IPS-NIHi7 (cell line): ENCODE measurements at regions not wholly inside any gene's neighbourhood (a gene's known extent, or its start where the extent isn't known, plus 50 kb on each side); places are given as distances from the start of the nearest gene placed in this dataset.

Experiments
- DNase-seq: peaks from one replicate; pipeline ENCODE4 v3.0.0; 2012; ENCODE audit warnings: mixed read lengths; ENCODE audit errors: extremely low spot score

DNA sequence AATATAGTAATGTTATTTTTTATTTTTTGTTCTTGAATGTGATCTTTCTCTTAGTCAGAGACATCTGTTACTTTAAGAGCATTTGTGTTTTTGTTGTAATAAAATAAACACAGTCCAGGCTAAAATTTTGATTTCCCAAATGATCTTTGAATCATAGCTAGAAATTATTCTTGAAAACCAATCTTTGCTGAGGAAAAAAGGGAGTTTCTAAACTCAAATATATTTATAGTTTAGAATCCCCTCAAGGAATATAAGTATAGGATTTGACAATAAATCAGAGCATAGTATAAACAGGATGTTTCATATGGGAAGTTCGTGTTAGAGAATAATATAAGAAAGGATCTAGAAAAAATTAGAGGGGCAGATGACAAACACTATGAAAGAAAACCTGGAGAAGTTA, 118.8 kb upstream of the ADAMTS19 start:
- DNase-seq: no peak

DNA sequence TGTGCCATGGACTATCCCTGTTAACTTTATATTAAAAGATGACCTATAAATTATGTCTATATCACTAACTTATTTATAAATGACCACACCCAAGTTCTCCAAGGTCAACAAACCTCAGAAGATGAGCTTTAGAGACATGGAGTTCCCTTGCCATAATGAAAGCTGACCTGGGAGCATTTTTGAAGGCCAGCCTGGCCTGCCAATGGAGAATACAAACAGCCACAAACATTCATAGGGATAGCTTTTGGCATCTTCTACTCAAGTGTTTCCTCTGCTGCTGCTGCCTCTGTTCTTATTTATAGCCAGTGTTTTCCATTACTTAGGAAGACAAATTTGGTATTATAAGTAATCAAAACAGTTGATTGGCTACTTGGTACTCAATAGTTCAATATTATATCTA, 117.3 kb upstream of the ADAMTS19 start:
- no peak for DNase-seq

DNA sequence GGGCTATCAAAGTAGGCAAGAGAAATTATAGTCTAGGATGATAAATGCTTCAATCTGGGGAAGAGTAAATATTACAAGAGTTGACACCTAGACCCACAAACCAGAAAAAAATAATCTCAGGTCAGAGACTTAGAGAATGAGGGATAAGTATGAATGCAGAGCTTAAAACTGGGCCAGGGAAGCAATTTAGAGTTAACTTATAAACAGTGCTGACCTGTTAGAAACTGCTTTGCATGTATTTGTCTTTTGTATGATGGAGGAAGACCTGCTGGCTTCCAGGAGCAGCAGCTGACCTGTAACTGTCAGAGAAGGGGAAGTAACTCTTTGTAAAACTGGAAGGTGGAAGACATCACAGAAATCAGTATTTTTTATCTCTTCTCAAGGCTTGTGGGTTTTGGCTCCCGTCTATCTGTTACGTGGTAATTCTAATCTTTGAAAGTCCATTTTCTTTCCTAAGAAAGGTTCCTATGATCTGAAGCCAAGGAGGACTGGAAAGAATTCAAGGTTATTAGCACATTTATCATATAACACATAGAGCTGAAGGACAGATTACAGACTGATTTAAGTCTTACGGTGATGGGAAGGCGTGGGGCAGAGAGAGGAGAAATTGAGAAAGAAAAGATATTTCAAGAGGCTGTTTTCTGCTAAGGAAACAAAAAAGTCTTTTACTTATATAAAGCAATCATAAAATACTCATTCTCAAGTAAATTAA, 114.7 kb upstream of the ADAMTS19 start:
- DNase-seq: no peak

DNA sequence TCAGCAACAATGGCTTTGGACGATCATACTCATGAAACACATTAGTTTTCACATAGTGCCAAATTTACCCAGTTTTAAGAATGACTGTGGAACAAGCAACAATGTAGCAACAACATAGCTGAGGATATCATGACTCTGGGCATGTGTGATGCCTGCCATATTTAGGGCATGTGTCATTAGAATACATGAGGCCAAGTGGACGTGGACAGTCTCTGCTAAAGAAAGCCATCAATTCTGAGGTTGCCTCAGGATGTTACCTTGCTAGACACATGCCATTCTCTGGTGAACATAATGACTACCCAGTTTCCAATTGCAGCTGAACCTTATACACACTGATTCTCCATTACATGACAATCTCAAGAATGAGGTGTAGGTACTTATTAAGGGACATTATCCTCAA, 103.3 kb upstream of the ADAMTS19 start:
- no peak for DNase-seq

DNA sequence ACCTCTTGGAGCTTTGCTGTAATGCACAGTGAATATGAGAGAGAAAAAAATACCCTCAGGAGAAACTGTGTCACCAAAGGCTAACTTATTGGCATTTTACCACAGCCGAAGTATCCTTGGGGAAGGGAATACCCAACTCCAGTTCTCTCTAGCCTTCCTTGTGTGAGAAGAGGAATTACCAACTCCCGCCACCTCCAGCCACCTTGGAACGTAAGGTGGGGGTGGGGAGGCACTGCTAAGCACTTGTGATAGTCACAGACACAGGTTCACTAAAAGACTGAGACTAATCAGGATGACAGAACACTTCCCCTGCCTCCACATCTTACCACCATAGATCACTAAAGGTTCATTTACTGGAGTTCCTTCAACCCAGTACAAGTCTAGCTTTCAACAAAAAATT, 102.0 kb upstream of the ADAMTS19 start:
- no peak for DNase-seq

DNA sequence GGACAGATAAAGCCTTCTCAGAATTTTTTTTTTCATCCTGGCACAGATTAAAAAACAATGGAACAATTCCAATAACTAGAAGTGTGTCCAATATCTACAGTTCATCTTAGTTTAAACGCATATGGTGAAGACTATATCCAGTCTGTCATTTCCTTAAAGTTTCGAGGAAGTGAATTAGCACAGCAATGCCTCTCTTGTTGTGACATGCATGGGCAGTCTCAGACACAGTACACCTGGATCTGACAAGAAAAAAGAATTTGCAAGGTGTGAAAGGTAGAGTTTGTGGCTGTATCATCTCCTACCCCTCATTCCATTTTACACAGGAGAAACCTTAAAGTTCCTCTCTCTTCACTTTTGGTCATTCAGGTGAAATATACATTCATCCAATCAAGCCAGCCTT, 100.6 kb upstream of the ADAMTS19 start:
- no peak for DNase-seq

DNA sequence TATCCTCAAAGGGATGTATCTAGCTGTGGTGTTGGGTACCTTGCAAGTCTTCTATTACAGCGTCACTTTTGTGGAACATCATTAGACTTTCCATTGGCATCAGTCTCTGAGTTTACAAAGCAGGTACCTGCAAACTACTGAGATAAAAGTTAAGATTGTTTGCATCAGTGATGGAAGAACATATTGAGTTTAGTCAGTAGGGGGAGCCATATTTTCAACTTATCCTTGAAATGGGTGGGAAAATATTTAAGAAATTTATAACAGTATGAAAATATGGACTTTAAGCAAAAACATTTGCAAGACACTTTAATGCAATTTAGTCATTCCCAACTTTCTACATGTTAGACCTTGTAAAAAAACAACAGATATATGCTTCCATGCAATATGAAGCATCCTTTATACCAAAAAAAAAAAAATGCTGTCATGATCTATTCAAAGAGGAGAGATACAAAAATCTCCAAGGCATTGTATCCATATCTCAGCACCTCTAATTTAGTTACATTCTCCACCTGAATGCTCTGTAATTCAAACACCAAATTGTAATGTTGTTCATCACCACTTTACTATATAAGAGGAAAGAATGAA, 98.6 kb upstream of the ADAMTS19 start:
- DNase-seq: no peak

DNA sequence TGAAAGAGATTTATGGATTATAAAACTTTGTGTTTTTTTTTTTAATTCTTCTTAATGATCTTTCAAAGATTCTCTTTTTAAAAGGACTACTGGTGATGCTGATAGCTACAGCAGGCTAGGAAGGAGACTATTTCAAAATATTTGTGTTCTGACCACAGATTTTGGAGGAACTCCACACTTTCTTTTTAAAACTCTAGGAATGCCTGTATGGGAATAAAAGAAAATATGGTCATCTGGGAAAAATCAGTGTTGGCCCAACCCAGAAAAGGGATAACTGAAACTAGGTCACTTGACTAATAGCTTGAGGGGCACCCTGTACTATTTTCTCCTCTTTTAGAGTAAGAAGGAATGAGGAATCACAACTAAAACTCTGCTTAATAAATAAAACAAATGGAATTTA, 97.6 kb upstream of the ADAMTS19 start:
- no peak for DNase-seq

DNA sequence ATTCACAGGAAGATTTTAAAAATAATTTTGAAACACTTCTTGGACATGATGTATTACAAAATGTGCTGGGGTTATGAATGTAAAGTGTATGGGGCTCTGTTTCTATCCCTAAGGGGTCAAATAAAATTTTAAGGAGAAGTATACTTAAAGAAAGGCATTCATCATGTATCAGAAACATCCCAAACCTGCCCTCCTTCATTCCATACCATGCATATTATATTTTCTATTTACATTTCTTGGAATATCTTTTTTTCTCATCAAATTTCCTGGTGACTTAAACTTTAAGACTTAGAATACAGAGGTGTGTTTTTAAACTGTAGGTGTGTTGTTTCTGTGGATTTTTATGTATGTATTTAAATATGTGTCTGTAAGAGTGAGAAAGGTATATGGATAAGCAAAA, 96.1 kb upstream of the ADAMTS19 start:
- no peak for DNase-seq

DNA sequence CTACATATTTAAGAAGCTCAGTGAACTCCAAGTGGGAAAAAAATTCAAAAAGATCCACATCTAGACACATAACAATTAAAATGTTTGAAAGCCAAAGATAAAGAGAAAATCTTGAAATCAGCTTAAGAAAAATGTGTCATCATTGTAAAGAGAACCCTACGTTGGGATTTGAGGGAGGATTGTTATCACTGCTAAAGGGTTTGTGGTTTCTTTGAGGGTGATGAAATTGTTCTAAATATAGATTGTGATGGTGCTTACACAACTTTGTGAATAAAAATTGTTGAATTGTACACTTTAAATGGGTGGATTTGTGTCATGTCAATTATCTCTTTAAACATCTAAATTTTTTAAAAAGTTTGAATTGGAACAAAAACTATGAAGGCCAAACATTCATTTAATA, 92.2 kb upstream of the ADAMTS19 start:
- no peak for DNase-seq

DNA sequence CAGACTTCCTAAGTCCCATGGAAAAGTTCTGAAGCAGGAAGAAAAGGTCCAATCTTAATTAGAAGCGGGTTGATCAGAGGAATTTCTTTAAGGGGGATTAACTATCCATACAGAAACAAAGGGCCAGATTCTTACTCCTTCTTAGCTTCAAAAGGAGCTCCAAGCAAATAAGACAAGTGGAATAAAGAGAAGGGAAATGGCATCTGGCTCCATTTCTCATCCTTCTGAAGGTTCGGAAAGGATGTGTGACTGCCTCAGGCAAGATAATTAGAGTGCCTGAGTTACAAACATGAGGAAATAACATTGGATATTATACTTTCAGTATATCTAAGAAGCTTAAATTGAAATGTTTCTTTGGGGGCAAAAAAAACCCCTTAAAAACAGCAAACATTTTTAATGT, 88.1 kb upstream of the ADAMTS19 start:
- DNase-seq: no peak

DNA sequence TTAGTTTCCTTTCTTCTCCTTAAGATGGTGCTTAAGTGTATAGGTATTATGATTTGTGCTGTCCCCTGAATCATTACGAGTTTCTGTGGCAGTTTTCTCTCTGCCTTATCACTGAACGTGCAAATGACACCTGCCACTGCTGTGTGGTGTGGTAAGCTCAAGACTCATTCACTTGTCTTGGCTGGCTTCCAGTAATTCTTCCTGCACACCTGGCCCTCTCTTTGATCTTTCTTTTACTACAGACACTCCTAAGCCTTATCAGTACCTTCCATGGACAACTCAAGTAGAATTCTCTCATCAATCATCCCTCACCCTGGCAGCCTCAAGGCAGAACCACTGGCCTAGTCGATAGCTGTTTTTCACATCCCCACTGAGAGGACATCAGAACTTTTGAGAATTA, 82.6 kb upstream of the ADAMTS19 start:
- no peak for DNase-seq

DNA sequence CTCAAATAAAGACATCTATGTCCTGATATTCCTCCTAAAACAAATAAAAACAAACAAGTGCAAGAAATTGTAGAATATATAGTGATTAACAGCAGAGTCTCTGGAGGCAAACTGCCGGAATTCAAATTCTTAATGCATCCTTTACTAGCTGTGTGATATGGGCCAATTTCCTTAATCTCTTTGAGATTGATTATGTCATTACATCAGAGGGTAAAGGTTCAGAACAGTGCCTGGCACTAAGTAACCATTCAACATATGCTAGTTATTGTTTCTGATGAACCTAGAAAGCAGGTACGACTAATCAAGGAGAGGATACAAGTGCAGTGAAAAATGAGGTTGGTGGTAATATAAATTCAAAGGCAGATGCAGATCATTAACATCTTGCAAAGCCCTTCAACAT, 81.1 kb upstream of the ADAMTS19 start:
- no peak for DNase-seq

DNA sequence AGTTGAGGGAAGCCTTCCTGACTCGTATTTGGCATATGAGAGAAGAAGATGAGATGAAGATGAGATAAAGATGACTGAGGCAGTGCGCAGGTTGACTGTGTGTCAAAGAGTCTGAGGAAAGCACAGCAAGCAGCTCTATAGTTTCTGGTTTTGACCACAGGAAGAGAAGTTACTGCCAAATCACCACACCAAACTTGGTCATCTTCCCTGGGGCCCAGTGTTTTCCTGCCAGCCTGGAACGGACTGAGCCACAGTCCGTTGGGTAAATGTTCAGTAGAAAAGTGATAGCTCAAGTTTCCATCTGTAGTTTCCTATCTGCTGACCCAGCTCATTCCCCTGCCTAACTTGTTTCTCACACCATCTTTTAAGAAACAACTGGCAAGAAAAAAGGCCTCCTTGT, 80.7 kb upstream of the ADAMTS19 start:
- no peak for DNase-seq

DNA sequence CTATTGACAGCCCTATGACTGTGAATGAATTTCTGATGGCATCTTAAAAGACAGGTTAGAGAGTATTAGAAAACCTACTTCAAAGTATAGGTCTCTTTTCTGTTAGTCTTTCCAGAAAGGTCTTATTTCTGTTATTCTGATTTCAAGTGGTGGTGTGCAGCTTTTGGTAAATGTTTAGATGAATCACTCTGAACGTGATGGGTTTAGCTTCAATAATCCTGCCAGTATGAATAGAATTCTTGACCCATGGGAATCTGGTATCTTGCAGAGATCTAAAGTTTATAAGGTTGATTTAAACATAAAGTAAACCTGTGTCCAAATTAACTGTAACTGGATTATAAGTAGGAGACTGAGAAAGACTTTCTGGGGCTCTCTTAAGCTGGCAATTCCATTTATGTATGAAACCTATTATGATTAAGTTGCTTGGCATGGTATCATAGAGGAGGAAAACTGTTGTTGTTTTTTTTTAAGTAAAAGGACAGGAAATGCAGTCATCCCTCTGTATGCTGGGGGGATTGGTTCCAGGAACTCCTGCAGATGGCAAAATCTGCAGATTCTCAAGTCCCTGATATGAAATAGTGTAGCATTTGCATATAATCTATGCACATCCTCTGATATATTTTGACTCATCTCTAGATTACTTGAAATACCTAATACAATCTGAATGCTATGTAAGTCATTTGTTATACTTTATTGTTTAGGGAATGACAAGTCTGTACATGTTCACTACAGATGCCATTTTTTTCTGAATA, 77.0 kb upstream of the ADAMTS19 start:
- DNase-seq: no peak

DNA sequence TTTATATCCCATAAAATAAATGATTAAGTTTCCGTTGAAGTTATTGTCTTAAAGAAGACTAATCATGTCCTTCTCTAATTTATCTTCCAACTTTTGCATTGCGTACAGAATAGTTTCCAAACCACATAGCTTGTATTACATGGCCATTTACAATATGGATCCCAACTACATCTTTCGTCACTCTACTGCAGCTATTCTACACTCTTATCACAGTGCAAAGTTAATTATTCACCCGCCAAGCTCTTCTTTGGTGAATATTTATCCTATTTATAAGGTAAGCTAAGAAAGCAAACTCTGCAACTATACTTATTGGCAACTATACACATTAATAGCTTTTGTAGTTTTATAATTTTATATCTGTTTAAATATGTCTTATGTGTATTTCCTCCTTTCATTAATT, 75.9 kb upstream of the ADAMTS19 start:
- DNase-seq: no peak

DNA sequence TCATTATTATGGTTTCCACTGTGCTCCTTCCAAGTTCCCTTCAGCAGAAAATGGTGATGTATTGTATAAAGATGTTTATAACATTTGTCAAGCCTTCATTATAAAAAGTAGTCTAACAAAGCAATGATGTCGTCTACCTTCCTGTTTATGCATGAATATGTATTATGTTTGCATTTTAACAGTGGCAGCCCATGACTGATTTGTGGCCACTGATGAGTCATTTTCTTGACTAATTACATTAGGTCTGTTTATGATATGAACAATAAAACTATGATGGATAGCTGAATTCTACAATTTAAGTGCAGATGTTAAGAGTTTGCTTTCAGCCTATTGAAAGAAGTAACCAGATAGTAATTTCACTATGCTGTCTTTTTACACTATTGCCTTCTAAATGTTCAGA, 75.4 kb upstream of the ADAMTS19 start:
- no peak for DNase-seq

DNA sequence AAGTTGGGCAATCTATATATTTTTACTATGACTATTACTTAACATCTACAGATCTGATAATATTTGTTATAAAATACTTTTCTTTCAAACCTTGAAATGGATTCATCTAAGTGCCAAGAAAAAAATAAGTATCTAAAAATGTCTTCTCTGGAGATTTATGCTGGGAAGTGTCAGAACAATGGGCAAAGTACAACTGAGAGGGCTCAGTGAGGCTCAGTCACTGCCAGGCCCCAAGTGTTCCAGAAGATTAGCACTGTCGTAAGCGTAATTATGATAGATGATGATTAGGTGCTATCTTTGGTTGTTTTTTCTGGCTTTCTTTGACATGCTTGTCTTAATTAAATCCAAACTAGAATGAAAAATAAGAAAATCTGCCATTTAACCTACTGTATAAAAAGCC, 72.2 kb upstream of the ADAMTS19 start:
- no peak for DNase-seq

DNA sequence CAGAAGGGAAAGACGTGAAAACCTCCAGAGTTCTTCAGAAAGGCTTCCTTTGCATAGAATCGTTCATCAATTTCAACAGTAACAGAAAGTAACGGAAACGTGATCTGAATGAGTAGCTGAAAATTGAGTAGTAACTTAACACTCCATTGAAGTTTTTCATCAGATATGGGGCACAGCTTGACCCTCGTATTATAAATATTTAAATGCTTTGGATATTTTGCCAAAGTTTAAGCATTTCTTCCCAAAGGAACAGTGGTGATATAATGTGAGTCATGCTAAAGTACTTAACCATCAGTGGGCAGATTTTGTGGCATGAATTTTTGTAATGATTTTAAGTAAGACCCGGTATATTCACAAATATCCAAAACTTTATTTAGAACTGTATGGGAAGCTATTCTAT, 67.4 kb upstream of the ADAMTS19 start:
- no peak for DNase-seq

DNA sequence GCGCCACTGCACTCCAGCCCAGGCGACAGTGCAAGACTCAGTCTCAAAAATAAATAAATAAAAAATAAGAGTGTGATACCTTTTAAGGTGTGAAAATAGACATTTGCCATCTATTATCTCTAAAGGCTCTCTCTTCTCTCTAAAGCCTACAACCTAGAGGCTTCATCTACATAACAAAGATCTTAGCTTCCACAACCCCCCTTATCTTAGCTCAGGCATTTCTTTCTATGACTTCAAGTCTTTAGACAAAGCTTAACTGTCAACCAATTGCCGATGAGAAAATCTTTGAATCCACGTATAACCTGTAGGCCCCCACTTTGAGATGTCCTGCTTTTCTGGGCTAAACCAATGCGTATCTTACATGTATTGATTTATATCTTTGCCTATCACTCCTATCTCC, 64.9 kb upstream of the ADAMTS19 start:
- DNase-seq: no peak

DNA sequence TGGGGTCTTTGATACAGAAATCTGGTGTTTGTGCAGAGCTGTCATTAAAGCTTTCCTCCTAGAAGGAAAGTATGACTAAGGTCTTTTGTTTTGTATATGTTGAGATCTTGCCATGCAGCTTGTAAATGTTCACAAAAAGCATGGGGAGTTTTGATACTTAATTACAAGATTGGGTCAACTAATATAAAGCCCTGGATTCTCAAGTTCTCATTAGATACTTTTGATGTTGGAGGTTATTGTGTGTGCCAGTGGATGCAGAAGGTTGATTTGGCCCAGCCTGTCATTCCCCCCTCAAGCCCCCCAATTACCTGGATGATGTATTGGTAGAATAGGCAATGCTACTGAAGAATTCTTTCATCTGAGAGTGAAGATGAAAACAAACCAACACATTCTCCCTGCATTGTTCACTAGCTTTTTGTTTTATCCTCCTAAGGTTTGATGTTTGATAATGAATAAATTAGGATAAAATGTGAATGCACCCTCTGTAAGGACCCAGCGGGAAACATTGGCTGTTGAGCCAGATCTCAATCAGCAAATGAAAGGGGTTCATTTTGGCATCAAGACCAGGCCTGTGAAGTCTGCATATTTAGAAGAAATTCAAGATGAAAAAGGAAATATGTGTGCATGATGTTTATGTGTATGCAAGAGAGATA, 61.9 kb upstream of the ADAMTS19 start:
- no peak for DNase-seq

DNA sequence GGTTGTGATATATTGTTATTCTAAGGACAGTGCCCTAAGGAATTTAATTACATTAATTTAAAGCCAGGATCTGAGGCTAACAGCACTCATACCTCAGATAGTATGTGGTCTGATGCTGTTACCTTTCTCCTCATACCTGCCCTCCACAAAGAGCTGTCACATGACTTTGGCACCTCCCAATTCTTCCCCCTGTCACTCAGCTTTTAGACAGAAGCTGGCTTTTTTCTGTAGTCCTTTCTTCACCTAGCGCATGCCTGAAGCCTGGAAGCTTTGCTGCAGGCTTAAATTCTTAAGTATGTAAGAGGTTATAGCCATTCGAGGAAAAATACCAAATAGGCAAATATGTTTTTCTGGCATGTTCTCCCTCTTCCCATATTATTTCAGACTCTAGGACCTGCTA, 61.0 kb upstream of the ADAMTS19 start:
- DNase-seq: peak; percentile 60
